ENCODE measurements at regions not wholly inside any gene's neighbourhood (a gene's known extent, or its start where the extent isn't known, plus 50 kb on each side); places are given as distances from the start of the nearest gene placed in this dataset.

DNA sequence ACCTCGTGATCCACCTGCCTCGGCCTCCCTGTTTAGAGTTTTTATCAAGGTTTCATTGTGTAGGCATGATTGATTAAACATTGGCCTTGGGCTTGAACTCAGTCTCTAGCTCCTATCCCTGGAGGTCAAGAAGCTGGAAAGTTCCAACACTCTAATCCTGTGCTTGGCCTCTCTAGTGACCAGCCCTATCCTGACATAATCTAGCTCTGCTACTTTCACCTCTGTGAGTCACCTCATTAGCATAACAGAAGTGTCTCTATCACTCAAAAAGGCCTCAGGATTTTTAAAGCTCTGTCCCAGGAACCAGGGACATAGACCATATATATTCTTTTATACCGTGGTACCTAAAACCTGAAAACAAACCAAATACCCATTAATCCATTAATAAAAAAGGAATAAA is 377.5 kb downstream of the CENPC start:
- POLR2A ChIA-PET (ENCODE audit: low non-redundant PET) = no interaction called here
- intact Hi-C loops (cut with micrococcal nuclease; ENCODE audit: unreplicated experiment) = no loop called here
- Histone ChIP-seq H3K27me3 (replicated peaks; ENCODE audit: insufficient read depth, low read depth, low read length, poor library complexity) (no peaks in the 10 kb centered on the region), H3K27ac (ENCODE audit: low read depth, low read length, poor library complexity, severe bottlenecking) (no peak overlapping the region), H3K4me3 (ENCODE audit: low read depth, low read length, poor library complexity, severe bottlenecking) (no peak overlapping the region), H3K4me1 (ENCODE audit: insufficient read depth, low read length, poor library complexity, severe bottlenecking) (no peaks in the 10 kb centered on the region), H3K36me3 (ENCODE audit: insufficient read depth, low read length, poor library complexity, severe bottlenecking) (no peaks in the 10 kb centered on the region), H3K9me3 (ENCODE audit: low read depth, low read length, poor library complexity, severe bottlenecking) (no peaks in the 10 kb centered on the region)
- DNase-seq (ENCODE audit: low spot score) = no peak
- no TSS peak for BruUV-seq (replicated peaks)
- CTCF ChIA-PET = no interaction called here
- TF ChIP-seq EZH2 (IDR thresholded peaks at IDR 0.05; ENCODE audit: borderline replicate concordance, low read depth, low read length, poor library complexity, severe bottlenecking) (no peak), CTCF (conservative IDR thresholded peaks at IDR 0.05; ENCODE audit: low read depth, low read length) (no peak)

- H3K4me1 ChIP-seq (ENCODE audit: insufficient read depth, low read length, poor library complexity, severe bottlenecking) = no peaks in the 10 kb centered on the region
- H3K27ac ChIP-seq (ENCODE audit: low read depth, low read length, poor library complexity, severe bottlenecking) = no peak overlapping the region
- no peaks in the 10 kb centered on the region for H3K9me3 ChIP-seq (ENCODE audit: low read depth, low read length, poor library complexity, severe bottlenecking)
- intact Hi-C loops (cut with micrococcal nuclease; ENCODE audit: unreplicated experiment) = no loop called here
- no peak for TF ChIP-seq CTCF (conservative IDR thresholded peaks at IDR 0.05; ENCODE audit: low read depth, low read length)
- no peak for TF ChIP-seq EZH2 (IDR thresholded peaks at IDR 0.05; ENCODE audit: borderline replicate concordance, low read depth, low read length, poor library complexity, severe bottlenecking)
- no peak overlapping the region for H3K4me3 ChIP-seq (ENCODE audit: low read depth, low read length, poor library complexity, severe bottlenecking)
- BruUV-seq (replicated peaks) = no TSS peak
- no peaks in the 10 kb centered on the region for H3K27me3 ChIP-seq (replicated peaks; ENCODE audit: insufficient read depth, low read depth, low read length, poor library complexity)
- DNase-seq (ENCODE audit: low spot score) = no peak
- no peaks in the 10 kb centered on the region for H3K36me3 ChIP-seq (ENCODE audit: insufficient read depth, low read length, poor library complexity, severe bottlenecking)
- CTCF ChIA-PET = no interaction called here
- POLR2A ChIA-PET (ENCODE audit: low non-redundant PET) = no interaction called here
Measured at GRCh38 chr4:67162690-67163089, 382.6 kb downstream of the CENPC start.

- Histone ChIP-seq H3K4me3 (ENCODE audit: low read depth, low read length, poor library complexity, severe bottlenecking) (no peak overlapping the region), H3K9me3 (ENCODE audit: low read depth, low read length, poor library complexity, severe bottlenecking) (no peaks in the 10 kb centered on the region), H3K36me3 (ENCODE audit: insufficient read depth, low read length, poor library complexity, severe bottlenecking) (no peaks in the 10 kb centered on the region), H3K27ac (ENCODE audit: low read depth, low read length, poor library complexity, severe bottlenecking) (no peak overlapping the region), H3K4me1 (ENCODE audit: insufficient read depth, low read length, poor library complexity, severe bottlenecking) (no peaks in the 10 kb centered on the region), H3K27me3 (replicated peaks; ENCODE audit: insufficient read depth, low read depth, low read length, poor library complexity) (no peaks in the 10 kb centered on the region)
- ChIA-PET POLR2A (ENCODE audit: low non-redundant PET) (no interaction called here), CTCF (no interaction called here)
- BruUV-seq (replicated peaks) = no TSS peak
- intact Hi-C loops (cut with micrococcal nuclease; ENCODE audit: unreplicated experiment) = no loop called here
- TF ChIP-seq CTCF (conservative IDR thresholded peaks at IDR 0.05; ENCODE audit: low read depth, low read length) (no peak), EZH2 (IDR thresholded peaks at IDR 0.05; ENCODE audit: borderline replicate concordance, low read depth, low read length, poor library complexity, severe bottlenecking) (no peak)
- no peak for DNase-seq (ENCODE audit: low spot score)
Measured at GRCh38 chr4:67161311-67161710, 384.0 kb downstream of the CENPC start.
